ENCODE measurements at regions not wholly inside any gene's neighbourhood (a gene's known extent, or its start where the extent isn't known, plus 50 kb on each side); places are given as distances from the start of the nearest gene placed in this dataset.

DNA sequence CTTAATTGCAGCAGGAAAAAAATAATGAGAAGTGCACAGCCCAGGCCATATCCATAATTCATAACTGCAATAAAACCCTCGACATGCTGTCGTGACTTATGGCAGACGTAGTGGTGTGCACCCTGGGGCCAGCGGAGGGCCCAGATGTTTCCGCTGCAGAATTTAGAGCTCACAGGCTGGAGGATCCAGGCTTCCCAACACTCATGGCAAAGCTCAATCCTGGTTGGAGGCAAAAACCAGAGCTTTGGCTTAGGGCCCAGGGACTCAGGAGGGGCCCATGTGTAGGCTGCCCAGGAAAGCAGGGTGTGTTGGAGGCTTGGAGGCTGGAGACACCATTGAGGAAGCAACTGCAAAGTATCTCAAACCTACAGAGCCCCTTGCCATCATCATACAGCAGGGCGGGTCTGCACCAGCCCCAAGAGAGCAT, 68.7 kb downstream of the SERPINA3 start:
- Histone ChIP-seq H3K9me2 (replicated peaks; ENCODE audit: low read depth, low read length) (no peaks in the 10 kb centered on the region), H3K36me3 (ENCODE audit: insufficient read depth, low read length) (no peaks in the 10 kb centered on the region), H3K4me1 (ENCODE audit: insufficient read depth, low read length, poor library complexity, severe bottlenecking) (no peaks in the 10 kb centered on the region), H3K27me3 (ENCODE audit: insufficient read depth, low read length, poor library complexity, severe bottlenecking) (no peaks in the 10 kb centered on the region), H4K20me1 (ENCODE audit: insufficient read depth, low read length, poor library complexity, severe bottlenecking) (no peaks in the 10 kb centered on the region), H3K4me2 (ENCODE audit: low read depth, low read length, poor library complexity, severe bottlenecking) (no peak overlapping the region), H3K9ac (ENCODE audit: low read depth, low read length, poor library complexity, severe bottlenecking) (no peak overlapping the region), H3K4me3 (ENCODE audit: low read length, poor library complexity, severe bottlenecking) (no peak overlapping the region), H3K79me2 (ENCODE audit: insufficient read depth, low read length) (no peaks in the 10 kb centered on the region), H3K9me3 (ENCODE audit: insufficient read depth, low read depth, low read length) (no peaks in the 10 kb centered on the region), H3F3A (ENCODE audit: low read depth) (no peaks in the 10 kb centered on the region), H2AFZ (ENCODE audit: low read length) (no peak overlapping the region)
- TF ChIP-seq, protein P1, sequence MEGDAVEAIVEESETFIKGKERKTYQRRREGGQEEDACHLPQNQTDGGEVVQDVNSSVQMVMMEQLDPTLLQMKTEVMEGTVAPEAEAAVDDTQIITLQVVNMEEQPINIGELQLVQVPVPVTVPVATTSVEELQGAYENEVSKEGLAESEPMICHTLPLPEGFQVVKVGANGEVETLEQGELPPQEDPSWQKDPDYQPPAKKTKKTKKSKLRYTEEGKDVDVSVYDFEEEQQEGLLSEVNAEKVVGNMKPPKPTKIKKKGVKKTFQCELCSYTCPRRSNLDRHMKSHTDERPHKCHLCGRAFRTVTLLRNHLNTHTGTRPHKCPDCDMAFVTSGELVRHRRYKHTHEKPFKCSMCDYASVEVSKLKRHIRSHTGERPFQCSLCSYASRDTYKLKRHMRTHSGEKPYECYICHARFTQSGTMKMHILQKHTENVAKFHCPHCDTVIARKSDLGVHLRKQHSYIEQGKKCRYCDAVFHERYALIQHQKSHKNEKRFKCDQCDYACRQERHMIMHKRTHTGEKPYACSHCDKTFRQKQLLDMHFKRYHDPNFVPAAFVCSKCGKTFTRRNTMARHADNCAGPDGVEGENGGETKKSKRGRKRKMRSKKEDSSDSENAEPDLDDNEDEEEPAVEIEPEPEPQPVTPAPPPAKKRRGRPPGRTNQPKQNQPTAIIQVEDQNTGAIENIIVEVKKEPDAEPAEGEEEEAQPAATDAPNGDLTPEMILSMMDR (conservative IDR thresholded peaks at IDR 0.05; ENCODE audit: low read length), result no peak
- no peak for TF ChIP-seq EZH2phosphoT487 (IDR thresholded peaks at IDR 0.05; ENCODE audit: borderline replicate concordance)

DNA sequence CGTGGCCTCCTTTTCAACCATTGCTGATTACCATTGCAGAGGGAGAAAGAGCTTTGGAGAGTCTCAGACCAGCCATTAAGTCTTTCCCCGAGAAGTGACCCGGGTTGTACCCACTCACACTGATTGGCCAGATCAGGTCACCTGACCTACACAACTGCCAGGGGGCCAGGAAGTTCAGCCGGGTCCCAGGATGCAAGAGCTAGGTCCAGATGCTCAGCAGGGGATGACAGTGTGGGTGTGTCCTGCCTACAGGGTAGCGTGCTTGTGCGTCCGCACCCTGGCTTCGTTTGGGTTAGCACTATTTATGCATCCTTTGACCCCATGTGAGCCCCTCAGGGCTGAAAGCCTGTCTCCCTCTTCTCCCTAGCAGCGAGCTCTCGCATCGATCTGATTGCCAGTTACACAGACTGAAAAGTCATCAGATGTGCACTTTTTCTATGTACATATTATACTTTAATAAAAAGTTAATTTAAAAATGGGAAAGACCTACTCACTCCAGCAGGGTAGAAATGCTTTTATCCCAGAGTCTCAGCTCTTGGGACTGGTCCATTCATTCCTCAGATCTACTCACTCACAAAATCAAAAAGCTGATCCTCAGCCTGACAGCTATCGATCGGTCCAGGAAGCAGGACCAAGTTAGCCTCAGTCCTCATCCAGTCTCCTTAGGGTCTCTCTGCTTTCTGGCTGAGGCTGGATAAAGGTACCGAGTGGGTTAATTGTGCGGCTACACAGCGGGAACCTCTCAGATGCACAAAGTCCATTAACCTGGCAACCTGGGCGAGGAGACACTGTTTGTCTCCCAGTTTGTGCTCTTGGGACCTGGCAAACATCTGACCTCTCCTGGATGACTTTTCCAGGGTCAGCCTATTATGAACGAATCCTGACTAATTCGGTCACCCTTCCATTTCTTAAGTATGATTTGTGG, 68.0 kb downstream of the SERPINA3 start:
- Histone ChIP-seq H4K20me1 (ENCODE audit: insufficient read depth, low read length, poor library complexity, severe bottlenecking) (no peaks in the 10 kb centered on the region), H2AFZ (ENCODE audit: low read length) (no peak overlapping the region), H3K36me3 (ENCODE audit: insufficient read depth, low read length) (no peaks in the 10 kb centered on the region), H3F3A (ENCODE audit: low read depth) (no peaks in the 10 kb centered on the region), H3K27me3 (ENCODE audit: insufficient read depth, low read length, poor library complexity, severe bottlenecking) (no peaks in the 10 kb centered on the region), H3K9ac (ENCODE audit: low read depth, low read length, poor library complexity, severe bottlenecking) (no peak overlapping the region), H3K4me3 (ENCODE audit: low read length, poor library complexity, severe bottlenecking) (no peak overlapping the region), H3K4me2 (ENCODE audit: low read depth, low read length, poor library complexity, severe bottlenecking) (no peak overlapping the region), H3K9me2 (replicated peaks; ENCODE audit: low read depth, low read length) (no peaks in the 10 kb centered on the region), H3K79me2 (ENCODE audit: insufficient read depth, low read length) (no peaks in the 10 kb centered on the region), H3K4me1 (ENCODE audit: insufficient read depth, low read length, poor library complexity, severe bottlenecking) (no peaks in the 10 kb centered on the region), H3K9me3 (ENCODE audit: insufficient read depth, low read depth, low read length) (no peaks in the 10 kb centered on the region)
- no peak for TF ChIP-seq EZH2phosphoT487 (IDR thresholded peaks at IDR 0.05; ENCODE audit: borderline replicate concordance)
- TF ChIP-seq, protein P1 (conservative IDR thresholded peaks at IDR 0.05; ENCODE audit: low read length), result no peak

DNA sequence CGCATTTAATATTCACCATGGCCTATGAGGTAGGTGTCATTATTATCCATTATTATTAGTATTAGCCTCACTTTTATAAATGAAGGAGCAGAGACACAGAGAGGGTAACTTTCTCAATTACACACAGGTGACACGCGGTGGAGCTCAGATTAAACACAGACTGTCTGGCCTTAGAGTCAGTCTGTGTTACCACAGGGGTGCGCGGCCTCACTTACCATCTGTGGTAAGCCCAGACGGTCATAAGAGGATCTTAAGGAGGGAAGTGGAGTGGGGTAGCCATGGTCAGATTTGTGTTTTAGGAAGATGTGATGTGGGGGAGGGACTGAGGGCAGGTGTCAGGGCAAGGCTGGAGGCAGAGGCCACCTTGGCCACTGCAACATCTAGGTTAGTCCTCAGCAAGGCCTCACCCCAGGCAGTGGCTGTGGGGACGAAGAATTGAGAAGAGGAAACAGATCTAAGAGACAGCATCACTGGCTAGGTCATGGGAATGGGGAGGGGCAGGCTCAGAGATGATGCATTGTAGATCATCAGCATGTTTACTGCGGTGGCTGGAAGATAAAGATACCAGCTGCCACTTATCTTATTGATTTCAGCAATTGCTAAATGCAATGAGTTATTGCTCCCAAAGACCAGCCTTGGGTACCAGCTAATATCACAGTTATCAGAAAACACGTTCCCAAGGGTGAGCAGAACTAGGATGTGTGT, 67.1 kb downstream of the SERPINA3 start:
- TF ChIP-seq, protein P1 (conservative IDR thresholded peaks at IDR 0.05; ENCODE audit: low read length), result no peak
- no peak for TF ChIP-seq EZH2phosphoT487 (IDR thresholded peaks at IDR 0.05; ENCODE audit: borderline replicate concordance)
- Histone ChIP-seq H3K36me3 (ENCODE audit: insufficient read depth, low read length) (no peaks in the 10 kb centered on the region), H3K79me2 (ENCODE audit: insufficient read depth, low read length) (no peaks in the 10 kb centered on the region), H3K4me2 (ENCODE audit: low read depth, low read length, poor library complexity, severe bottlenecking) (no peak overlapping the region), H3K9me3 (ENCODE audit: insufficient read depth, low read depth, low read length) (no peaks in the 10 kb centered on the region), H3K9ac (ENCODE audit: low read depth, low read length, poor library complexity, severe bottlenecking) (no peak overlapping the region), H3F3A (ENCODE audit: low read depth) (no peaks in the 10 kb centered on the region), H3K4me1 (ENCODE audit: insufficient read depth, low read length, poor library complexity, severe bottlenecking) (no peaks in the 10 kb centered on the region), H2AFZ (ENCODE audit: low read length) (no peak overlapping the region), H3K27me3 (ENCODE audit: insufficient read depth, low read length, poor library complexity, severe bottlenecking) (no peaks in the 10 kb centered on the region), H3K4me3 (ENCODE audit: low read length, poor library complexity, severe bottlenecking) (no peak overlapping the region), H3K9me2 (replicated peaks; ENCODE audit: low read depth, low read length) (no peaks in the 10 kb centered on the region), H4K20me1 (ENCODE audit: insufficient read depth, low read length, poor library complexity, severe bottlenecking) (no peaks in the 10 kb centered on the region)
